ENCODE measurements at regions not wholly inside any gene's neighbourhood (a gene's known extent, or its start where the extent isn't known, plus 50 kb on each side); places are given as distances from the start of the nearest gene placed in this dataset.

GRCh38 chr9:29798599-29798998 is 2225.3 kb upstream of the C9orf72 start:
- TF ChIP-seq CTCF (IDR thresholded peaks at IDR 0.05; ENCODE audit: control extremely low read depth in 1 of 3, insufficient read depth in 1 of 3, low read depth in 1 of 3, low read length in 3 of 3), result no peak
- no peak for TF ChIP-seq SP1 (IDR thresholded peaks at IDR 0.05; ENCODE audit: low read depth, low read length)
- no peak for TF ChIP-seq RAD21 (IDR thresholded peaks at IDR 0.05 in 1 of 2, conservative IDR thresholded peaks at IDR 0.05 in 1 of 2; ENCODE audit: low read depth in 2 of 2, low read length in 2 of 2)
- TF ChIP-seq POLR2A (IDR thresholded peaks at IDR 0.05; ENCODE audit: control extremely low read depth in 1 of 2, low read depth in 2 of 2, low read length in 2 of 2), result no peak
- TF ChIP-seq TAF7 (optimal IDR thresholded peaks at IDR 0.05; ENCODE audit: borderline replicate concordance, low read depth, low read length), result no peak
- no peak for TF ChIP-seq ZNF274 (IDR thresholded peaks at IDR 0.05; ENCODE audit: borderline replicate concordance, extremely low read depth, low read length)
- TF ChIP-seq CHD1 (IDR thresholded peaks at IDR 0.05; ENCODE audit: low read depth, low read length), result no peak
- TF ChIP-seq TCF12 (IDR thresholded peaks at IDR 0.05; ENCODE audit: low read depth, low read length), result no peak
- no peak for TF ChIP-seq EZH2 (IDR thresholded peaks at IDR 0.05; ENCODE audit: low read depth, low read length, severe bottlenecking)
